Neural crest cell (in vitro differentiated cells): ENCODE measurements at regions not wholly inside any gene's neighbourhood (a gene's known extent, or its start where the extent isn't known, plus 50 kb on each side); places are given as distances from the start of the nearest gene placed in this dataset.
A peak's percentile ranks its signal among the peaks of the same experiment; 100 is the strongest.

Experiments
- DNase-seq: peaks from one replicate; pipeline ENCODE4 v3.0.0; 2021; ENCODE audit warnings: low read depth, mixed read lengths, low spot score
- H3K27ac Mint-ChIP-seq: one replicate; pipeline ENCODE4 v1.8.0; 2021; ENCODE audit warnings: mild to moderate bottlenecking, mixed read lengths; ENCODE audit not compliant: unreplicated experiment
- H3K27me3 Mint-ChIP-seq: 2 replicates; pipeline ENCODE4 v1.8.0; 2021; ENCODE audit warnings: low read depth, mild to moderate bottlenecking, mixed read lengths
- H3K36me3 Mint-ChIP-seq: 2 replicates; pipeline ENCODE4 v1.8.0; 2021; ENCODE audit warnings: low read depth, mild to moderate bottlenecking, mixed read lengths
- H3K4me1 Mint-ChIP-seq: 2 replicates; pipeline ENCODE4 v1.8.0; 2021; ENCODE audit warnings: mixed read lengths
- H3K4me3 Mint-ChIP-seq: one replicate; pipeline ENCODE4 v1.8.0; 2021; ENCODE audit warnings: mild to moderate bottlenecking, mixed read lengths
- H3K9me3 Mint-ChIP-seq: 2 replicates; pipeline ENCODE4 v1.8.0; 2021; ENCODE audit warnings: mixed read lengths
- CTCF ChIP-seq: fragments of 200-600 bp; sonication (generic); conservative IDR thresholded peaks from 2 replicates; pipeline ENCODE4 v1.5.0; 2021; ENCODE audit warnings: antibody characterized with exemption, mild to moderate bottlenecking

- Mint-ChIP-seq H3K9me3 (no peaks in the 10 kb centered on the region), H3K4me1 (peaks cover 64% of the 10 kb centered on the region), H3K27ac (peak overlapping the region; percentile 44), H3K27me3 (peaks cover 83% of the 10 kb centered on the region), H3K4me3 (peak overlapping the region; percentile 31), H3K36me3 (no peaks in the 10 kb centered on the region)
- no peak for TF ChIP-seq CTCF
- no peak for DNase-seq
These were observed 51.1 kb upstream of the TMEM33 start for GRCh38 chr4:41883988-41884734.

GRCh38 chr4:41882625-41883347 lies 52.4 kb upstream of the TMEM33 start:
- peak; percentile 59 for DNase-seq
- TF ChIP-seq CTCF = peak; percentile 98
- H3K4me3 Mint-ChIP-seq = peak overlapping the region; percentile 67
- peaks cover 93% of the 10 kb centered on the region for H3K27me3 Mint-ChIP-seq
- H3K27ac Mint-ChIP-seq = no peak overlapping the region
- no peaks in the 10 kb centered on the region for H3K9me3 Mint-ChIP-seq
- peaks cover 73% of the 10 kb centered on the region for H3K4me1 Mint-ChIP-seq
- no peaks in the 10 kb centered on the region for H3K36me3 Mint-ChIP-seq

- DNase-seq = no peak
- Mint-ChIP-seq H3K36me3 (no peaks in the 10 kb centered on the region), H3K27ac (no peak overlapping the region), H3K27me3 (peaks cover 94% of the 10 kb centered on the region), H3K9me3 (no peaks in the 10 kb centered on the region), H3K4me3 (peak overlapping the region; percentile 67), H3K4me1 (peaks cover 74% of the 10 kb centered on the region)
- no peak for TF ChIP-seq CTCF
These were observed 53.1 kb upstream of the TMEM33 start for GRCh38 chr4:41881981-41882624.

- TF ChIP-seq CTCF = no peak
- Mint-ChIP-seq H3K4me1 (peaks cover 69% of the 10 kb centered on the region), H3K27ac (peak overlapping the region; percentile 87), H3K36me3 (no peaks in the 10 kb centered on the region), H3K27me3 (peaks cover 94% of the 10 kb centered on the region), H3K9me3 (no peaks in the 10 kb centered on the region), H3K4me3 (peak overlapping the region; percentile 84)
- DNase-seq = no peak
These were observed 54.1 kb upstream of the TMEM33 start for GRCh38 chr4:41880840-41881831.
